ENCODE measurements at regions not wholly inside any gene's neighbourhood (a gene's known extent, or its start where the extent isn't known, plus 50 kb on each side); places are given as distances from the start of the nearest gene placed in this dataset.

GRCh38 chr16:85557083-85557970, 55.8 kb upstream of the GSE1 start:
- no peak for DNase-seq (ENCODE audit: low spot score)

- peak; percentile 39 for DNase-seq (ENCODE audit: low spot score)
Observed at GRCh38 chr16:85557971-85558657, 55.0 kb upstream of the GSE1 start.

GRCh38 chr16:85560932-85561247, 52.2 kb upstream of the GSE1 start:
- DNase-seq (ENCODE audit: low spot score) = no peak

GRCh38 chr16:85561248-85562092, 51.7 kb upstream of the GSE1 start:
- no peak for DNase-seq (ENCODE audit: low spot score)

- no peak for DNase-seq (ENCODE audit: low spot score)
Observed at GRCh38 chr16:85562093-85562786, 50.9 kb upstream of the GSE1 start.

GRCh38 chr16:85563034-85563433, 50.1 kb upstream of the GSE1 start:
- no peak for DNase-seq (ENCODE audit: low spot score)

All from GM03348 (cell line).